ENCODE measurements at regions not wholly inside any gene's neighbourhood (a gene's known extent, or its start where the extent isn't known, plus 50 kb on each side); places are given as distances from the start of the nearest gene placed in this dataset.

- TF ChIP-seq YY1 (IDR thresholded peaks at IDR 0.05; ENCODE audit: low read depth) (no peak), MAX (IDR thresholded peaks at IDR 0.05) (peak; percentile 90), EP300 (IDR thresholded peaks at IDR 0.05; ENCODE audit: borderline replicate concordance) (no peak), NFIC (IDR thresholded peaks at IDR 0.05) (no peak), TEAD4 (IDR thresholded peaks at IDR 0.05) (no peak), TAF1 (IDR thresholded peaks at IDR 0.05; ENCODE audit: low read depth) (no peak), RAD21 (IDR thresholded peaks at IDR 0.05; ENCODE audit: low read depth) (no peak), CEBPB (IDR thresholded peaks at IDR 0.05) (no peak), REST (IDR thresholded peaks at IDR 0.05; ENCODE audit: low read depth) (peak; percentile 92), FOXM1 (IDR thresholded peaks at IDR 0.05; ENCODE audit: borderline replicate concordance, low read depth) (no peak), CREB1 (IDR thresholded peaks at IDR 0.05; ENCODE audit: low read depth) (no peak), ZBTB7A (IDR thresholded peaks at IDR 0.05; ENCODE audit: low read depth) (no peak), EGR1 (IDR thresholded peaks at IDR 0.05) (no peak), TCF12 (IDR thresholded peaks at IDR 0.05; ENCODE audit: low read depth) (no peak)
- TF ChIP-seq, protein P1, sequence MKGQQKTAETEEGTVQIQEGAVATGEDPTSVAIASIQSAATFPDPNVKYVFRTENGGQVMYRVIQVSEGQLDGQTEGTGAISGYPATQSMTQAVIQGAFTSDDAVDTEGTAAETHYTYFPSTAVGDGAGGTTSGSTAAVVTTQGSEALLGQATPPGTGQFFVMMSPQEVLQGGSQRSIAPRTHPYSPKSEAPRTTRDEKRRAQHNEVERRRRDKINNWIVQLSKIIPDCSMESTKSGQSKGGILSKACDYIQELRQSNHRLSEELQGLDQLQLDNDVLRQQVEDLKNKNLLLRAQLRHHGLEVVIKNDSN (IDR thresholded peaks at IDR 0.05): peak; percentile 87
Measured at GRCh38 chr1:58290685-58291372, 255.7 kb downstream of the OMA1 start.

GRCh38 chr1:58288624-58289142, 257.8 kb downstream of the OMA1 start:
- TF ChIP-seq REST (IDR thresholded peaks at IDR 0.05; ENCODE audit: low read depth): no peak
- TF ChIP-seq EGR1 (IDR thresholded peaks at IDR 0.05): no peak
- TF ChIP-seq NFIC (IDR thresholded peaks at IDR 0.05): no peak
- TF ChIP-seq, protein P1 (IDR thresholded peaks at IDR 0.05): no peak

DNA sequence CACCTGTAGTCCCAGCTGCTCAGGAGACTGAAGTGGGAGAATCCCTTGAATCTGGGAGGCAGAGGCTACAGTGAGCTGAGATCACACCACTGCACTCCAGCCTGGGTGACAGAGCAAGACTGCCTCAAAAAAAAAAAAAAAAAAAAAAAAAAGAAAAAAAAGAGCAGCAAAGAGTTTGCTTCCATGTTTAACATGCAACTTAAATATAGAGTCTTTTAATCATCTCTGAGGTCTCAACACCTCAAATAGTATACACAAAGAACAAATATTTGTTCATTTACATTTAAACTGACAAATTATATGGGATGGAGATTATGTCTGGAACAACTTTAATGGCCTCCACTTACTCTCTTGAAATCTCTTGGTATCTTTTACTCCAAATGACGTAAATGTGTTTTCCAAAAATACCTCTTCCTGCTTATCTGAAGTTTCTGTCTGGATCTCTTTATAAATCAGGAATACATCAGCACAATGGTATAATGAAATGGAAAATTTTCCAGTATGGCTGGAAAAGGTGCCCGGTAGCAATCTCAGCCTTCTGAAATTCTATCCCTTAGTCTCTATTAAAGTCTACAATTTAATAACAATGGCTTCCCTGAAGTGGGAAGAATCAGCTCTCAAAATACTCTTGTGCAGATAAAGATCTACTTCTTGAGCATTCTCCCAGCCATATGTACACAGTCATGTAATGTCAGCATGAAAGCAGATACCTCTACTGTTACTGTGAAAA, 258.5 kb downstream of the OMA1 start:
- TF ChIP-seq YY1 (IDR thresholded peaks at IDR 0.05; ENCODE audit: low read depth) (no peak), FOXM1 (IDR thresholded peaks at IDR 0.05; ENCODE audit: borderline replicate concordance, low read depth) (no peak), EGR1 (IDR thresholded peaks at IDR 0.05) (no peak), EP300 (IDR thresholded peaks at IDR 0.05; ENCODE audit: borderline replicate concordance) (no peak), NFIC (IDR thresholded peaks at IDR 0.05) (no peak), TCF12 (IDR thresholded peaks at IDR 0.05; ENCODE audit: low read depth) (no peak), MAX (IDR thresholded peaks at IDR 0.05) (no peak), CREB1 (IDR thresholded peaks at IDR 0.05; ENCODE audit: low read depth) (no peak), CEBPB (IDR thresholded peaks at IDR 0.05) (no peak), ZBTB7A (IDR thresholded peaks at IDR 0.05; ENCODE audit: low read depth) (no peak), TAF1 (IDR thresholded peaks at IDR 0.05; ENCODE audit: low read depth) (no peak), REST (IDR thresholded peaks at IDR 0.05; ENCODE audit: low read depth) (no peak), TEAD4 (IDR thresholded peaks at IDR 0.05) (no peak), RAD21 (IDR thresholded peaks at IDR 0.05; ENCODE audit: low read depth) (no peak)
- TF ChIP-seq, protein P1 (IDR thresholded peaks at IDR 0.05): no peak

Data from Ishikawa (cell line).